Fibroblast of skin of back (primary cell): ENCODE measurements at regions not wholly inside any gene's neighbourhood (a gene's known extent, or its start where the extent isn't known, plus 50 kb on each side); places are given as distances from the start of the nearest gene placed in this dataset.

ENCODE experiments used
- DNase-seq: peaks from one replicate; pipeline ENCODE4 v3.0.0-alpha.2; 2013

- DNase-seq = no peak
These were observed 111.2 kb upstream of the ASIC2 start for GRCh38 chr17:33404070-33404819.

GRCh38 chr17:33416131-33416530 lies 123.0 kb upstream of the ASIC2 start:
- DNase-seq = no peak

- DNase-seq = no peak
These were observed 128.8 kb upstream of the ASIC2 start for GRCh38 chr17:33421933-33422332.

GRCh38 chr17:33433581-33433980 lies 140.5 kb upstream of the ASIC2 start:
- DNase-seq = no peak

DNA sequence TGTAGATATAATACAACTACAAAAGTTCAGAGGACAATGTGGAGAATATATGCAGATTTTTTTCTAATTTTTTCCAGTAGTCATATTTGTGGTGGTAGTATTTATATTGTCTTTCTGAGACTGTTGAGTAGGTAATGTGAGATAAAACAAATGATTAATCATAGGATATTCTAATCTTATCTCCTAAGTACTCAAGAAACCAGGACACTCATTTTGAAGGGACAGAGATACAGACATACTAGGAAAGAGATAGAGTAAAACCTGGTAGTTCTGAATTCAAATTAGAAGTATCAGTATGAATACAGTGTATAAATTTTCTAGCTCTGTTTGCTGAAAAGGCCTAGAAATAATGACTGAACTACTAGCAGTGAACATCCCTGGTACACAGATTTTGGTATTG lies 141.7 kb upstream of the ASIC2 start:
- DNase-seq = no peak

- DNase-seq = no peak
These were observed 142.7 kb upstream of the ASIC2 start for GRCh38 chr17:33435721-33436301.

DNA sequence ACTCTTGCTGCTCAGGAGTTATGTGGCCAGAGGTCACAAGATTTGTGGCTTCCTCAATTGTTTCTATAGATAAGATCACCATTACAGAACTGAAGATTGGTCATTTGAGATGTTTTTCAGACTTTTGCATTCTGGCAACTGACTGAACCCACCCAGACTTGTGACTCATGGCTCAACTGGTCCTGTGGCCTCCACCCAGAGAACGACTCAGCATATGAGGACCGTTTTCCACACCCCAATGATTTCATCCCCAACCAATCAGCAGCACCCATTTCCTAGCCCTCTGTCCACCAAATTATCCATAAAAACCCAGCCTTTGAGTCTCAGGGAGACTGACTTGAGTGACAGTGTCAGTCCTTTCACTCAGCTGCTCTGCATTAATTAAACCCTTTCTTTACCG lies 143.2 kb upstream of the ASIC2 start:
- DNase-seq = peak; percentile 61

DNA sequence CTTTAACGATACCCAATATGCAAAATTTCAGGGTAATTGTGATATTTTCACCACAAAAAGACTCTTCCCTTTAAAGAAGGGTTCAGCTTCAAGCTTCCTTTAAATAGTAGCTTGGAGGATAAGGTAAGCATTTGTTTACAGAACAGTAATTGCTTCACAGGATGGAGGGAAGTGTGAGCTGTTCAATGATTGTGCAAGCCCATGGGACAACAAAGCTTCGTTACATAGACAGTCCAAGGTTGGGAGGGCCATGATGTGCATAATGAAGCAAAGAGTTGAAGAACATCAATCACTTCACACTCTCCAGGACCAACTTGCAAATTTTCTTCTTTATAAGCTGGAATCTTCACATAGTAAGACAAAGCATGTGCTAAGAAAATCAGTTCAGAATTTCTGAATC lies 145.0 kb upstream of the ASIC2 start:
- DNase-seq = no peak

GRCh38 chr17:33438578-33438977 lies 145.5 kb upstream of the ASIC2 start:
- no peak for DNase-seq

DNA sequence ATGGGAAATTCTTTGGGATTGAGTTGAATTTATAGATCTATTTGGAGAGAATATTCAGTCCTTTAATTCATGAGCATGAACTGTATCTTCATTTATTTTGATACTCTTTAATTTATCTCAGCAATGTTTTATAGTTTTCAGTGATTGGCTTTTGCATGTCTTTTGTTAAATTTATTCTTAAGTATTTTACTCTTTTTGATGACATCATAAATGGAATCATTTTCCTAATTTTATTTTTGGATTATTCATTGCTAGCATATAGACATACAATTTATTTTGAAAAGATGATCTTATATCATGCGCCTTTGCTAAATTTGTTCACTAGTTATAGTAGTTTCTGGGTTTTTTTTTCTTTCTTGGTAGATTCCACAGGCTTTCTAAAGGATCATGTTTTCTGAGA lies 149.2 kb upstream of the ASIC2 start:
- no peak for DNase-seq

DNA sequence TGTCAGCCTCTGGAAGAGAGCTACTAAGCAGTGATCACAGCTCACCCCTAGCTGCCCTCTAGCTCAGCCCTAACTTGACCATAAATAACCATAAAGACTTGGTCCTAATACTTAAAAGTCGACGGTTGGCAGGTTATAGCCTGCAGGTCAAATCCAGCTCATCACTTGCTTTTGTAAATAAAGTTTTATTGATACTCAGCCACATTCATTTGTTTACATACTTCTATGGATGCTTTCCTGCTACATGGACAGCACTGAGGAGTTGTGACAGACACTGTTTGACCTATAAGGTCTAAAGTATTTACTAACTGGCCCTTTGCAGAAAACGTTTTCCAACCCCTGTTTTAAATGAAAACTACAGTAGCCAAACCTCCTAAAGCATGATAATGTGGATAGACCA lies 151.6 kb upstream of the ASIC2 start:
- no peak for DNase-seq

DNA sequence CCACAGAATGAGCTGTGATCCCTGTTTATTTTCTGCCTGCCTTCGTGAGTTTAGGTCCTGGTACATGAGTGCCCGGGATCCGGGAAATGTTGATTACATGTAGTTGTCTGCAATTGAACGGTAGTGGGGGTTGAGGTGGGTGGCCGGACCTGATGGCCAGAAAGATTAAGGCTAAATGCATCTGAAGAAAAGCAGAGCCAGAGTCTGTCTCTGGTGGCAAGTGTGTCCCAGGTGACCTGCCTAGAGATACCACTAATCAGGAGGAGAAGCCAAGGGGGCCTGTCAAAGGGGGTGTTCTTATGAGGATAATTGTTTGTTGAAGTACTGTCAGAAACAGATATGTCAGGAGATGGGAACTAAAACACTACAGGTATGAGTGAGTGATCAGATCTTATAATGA lies 154.0 kb upstream of the ASIC2 start:
- no peak for DNase-seq

GRCh38 chr17:33451221-33451620 lies 158.1 kb upstream of the ASIC2 start:
- DNase-seq = no peak

- DNase-seq = no peak
These were observed 164.4 kb upstream of the ASIC2 start for GRCh38 chr17:33457477-33457876.

DNA sequence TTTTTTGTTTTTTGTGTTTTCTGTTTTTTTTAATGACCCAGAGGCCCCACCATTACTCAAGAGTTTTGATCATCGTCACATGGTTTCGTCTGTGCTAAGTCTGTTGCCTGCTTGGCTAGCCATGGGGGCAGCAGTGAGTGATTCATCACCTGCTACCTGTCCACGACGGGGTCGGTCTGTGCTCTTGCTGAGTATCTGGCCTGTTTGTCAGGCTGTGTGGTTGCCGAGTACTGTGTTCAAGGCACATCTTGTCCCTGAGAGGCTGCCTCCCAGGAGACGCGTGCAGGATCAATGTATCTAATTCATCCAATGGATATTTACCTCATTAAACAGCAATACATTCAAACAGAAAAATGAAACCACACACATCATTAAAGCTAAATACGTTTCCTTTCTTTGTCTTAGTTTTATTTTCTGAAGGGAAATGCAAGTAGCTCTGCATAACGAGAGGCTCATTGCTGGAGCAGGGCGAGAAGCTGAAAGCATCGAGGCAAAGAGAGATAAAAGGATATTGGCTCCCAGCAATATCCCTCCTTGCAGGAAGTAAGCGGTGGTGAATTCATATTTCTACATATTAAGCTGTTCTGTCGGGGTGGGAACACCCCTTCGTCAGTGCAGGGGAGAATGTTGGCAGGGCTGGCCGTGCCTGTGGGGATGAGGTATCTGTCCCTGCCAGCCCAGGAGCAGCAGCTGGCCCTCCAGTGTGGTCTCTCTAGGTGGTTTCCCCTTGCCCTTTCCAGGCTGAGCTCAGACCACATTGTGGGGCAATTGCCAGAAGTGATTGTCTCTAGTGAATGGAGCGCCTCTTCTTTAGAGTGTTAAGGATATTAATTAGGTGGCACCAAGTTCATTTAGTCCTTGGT lies 166.2 kb upstream of the ASIC2 start:
- no peak for DNase-seq

GRCh38 chr17:33460781-33461450 lies 167.8 kb upstream of the ASIC2 start:
- DNase-seq = no peak

DNA sequence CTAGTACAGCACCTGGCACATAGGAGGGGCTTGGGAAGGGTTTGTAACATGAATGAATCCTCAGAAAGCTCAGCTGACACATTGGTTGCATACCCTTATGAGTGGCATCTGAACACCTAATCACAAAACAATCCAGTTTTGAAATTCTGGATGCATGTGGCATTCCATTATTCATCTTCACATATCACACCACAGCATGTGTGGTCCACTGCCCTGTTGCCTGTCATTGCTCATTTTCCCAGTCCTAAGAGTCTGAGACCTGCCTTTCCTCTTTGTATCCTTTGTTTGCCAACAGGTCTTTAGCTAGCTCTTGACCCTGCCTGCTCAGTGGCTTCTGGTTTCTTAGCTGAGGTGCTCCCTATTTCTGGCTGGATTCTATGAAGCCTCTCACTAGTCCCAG lies 170.8 kb upstream of the ASIC2 start:
- no peak for DNase-seq

- no peak for DNase-seq
These were observed 171.7 kb upstream of the ASIC2 start for GRCh38 chr17:33464669-33465280.

DNA sequence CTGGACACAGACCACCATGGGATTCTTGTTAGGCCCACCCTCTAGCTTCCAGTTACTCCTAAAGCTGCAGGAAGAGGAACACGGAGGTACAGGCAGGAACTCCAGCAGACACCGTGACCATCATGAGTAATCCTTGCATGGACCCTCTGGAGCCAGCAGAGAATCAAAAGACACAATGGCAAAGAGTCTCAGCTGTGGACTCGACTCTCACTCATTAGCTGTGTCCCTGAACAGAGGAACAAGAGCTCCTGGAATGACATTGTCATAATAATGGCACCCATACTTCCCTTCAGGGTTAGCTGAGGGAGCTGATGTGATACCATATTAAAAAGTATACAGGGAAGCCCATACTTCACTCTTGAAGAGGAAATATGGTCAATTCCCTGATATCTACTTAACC lies 176.3 kb upstream of the ASIC2 start:
- DNase-seq = no peak

- peak; percentile 69 for DNase-seq
These were observed 176.8 kb upstream of the ASIC2 start for GRCh38 chr17:33469911-33470310.

- DNase-seq = no peak
These were observed 180.0 kb upstream of the ASIC2 start for GRCh38 chr17:33473061-33473460.

GRCh38 chr17:33474789-33475188 lies 181.7 kb upstream of the ASIC2 start:
- no peak for DNase-seq

DNA sequence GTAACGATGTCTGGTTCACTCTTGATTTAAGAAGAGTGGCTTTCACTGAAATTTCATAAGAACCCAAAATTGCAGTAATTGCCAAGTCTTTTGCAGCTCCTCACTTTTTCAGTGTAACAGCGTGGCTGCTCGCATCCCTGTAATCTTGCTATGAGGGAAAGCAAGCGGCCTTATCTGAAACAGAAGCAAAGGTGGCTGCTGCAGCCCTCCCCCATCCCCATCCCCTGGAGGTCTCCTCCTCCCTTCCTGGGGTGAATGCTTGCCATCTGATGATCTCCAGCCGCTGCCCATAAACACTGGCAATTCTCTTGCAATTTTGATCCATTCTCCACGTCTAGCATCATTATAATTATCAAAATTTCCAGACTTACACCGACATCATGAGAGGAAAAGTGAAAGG lies 182.5 kb upstream of the ASIC2 start:
- DNase-seq = no peak
